HCT116 (cell line): ENCODE measurements at regions not wholly inside any gene's neighbourhood (a gene's known extent, or its start where the extent isn't known, plus 50 kb on each side); places are given as distances from the start of the nearest gene placed in this dataset.

ENCODE experiments used
- EZH2 ChIP-seq: fragments of 200-600 bp; sonication (generic); IDR thresholded peaks from 2 replicates; pipeline ENCODE4 v1.6.1; 2017; ENCODE audit warnings: antibody characterized with exemption, mixed run types
- POLR2AphosphoS5 ChIP-seq: IDR thresholded peaks from 2 replicates; pipeline ENCODE4 v1.6.1; 2011; ENCODE audit warnings: mild to moderate bottlenecking, low read depth, low read length, moderate library complexity
- ZNF274 ChIP-seq: fragments of 200-500 bp; sonication (Bioruptor generic); IDR thresholded peaks from 2 replicates; pipeline ENCODE4 v1.6.1; 2014; ENCODE audit warnings: mild to moderate bottlenecking, low read depth, low read length, inconsistent platforms
- TF ChIP-seq, protein P1 (sequence below): IDR thresholded peaks from 2 replicates; pipeline ENCODE4 v1.6.1; 2012

DNA sequence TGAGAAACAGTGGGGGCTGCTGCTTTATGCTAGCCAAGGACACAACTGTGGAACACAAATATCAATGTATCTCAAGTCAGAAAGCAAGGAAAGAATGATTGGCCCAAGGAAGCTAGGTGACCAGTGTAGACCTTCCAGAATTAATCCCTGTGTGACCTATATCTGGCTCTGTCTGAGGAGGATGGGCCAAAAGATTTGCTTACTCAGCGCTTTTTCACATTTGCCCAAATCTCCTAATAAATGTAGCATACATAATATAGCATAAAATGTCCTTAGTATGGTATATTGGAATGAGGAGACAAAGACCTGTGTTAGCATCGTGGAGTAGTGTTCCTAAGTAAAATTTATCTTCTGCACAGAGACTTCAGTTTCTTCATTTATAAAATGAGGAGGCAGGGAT, 66.7 kb upstream of the NT5C1B start:
- TF ChIP-seq, protein P1, sequence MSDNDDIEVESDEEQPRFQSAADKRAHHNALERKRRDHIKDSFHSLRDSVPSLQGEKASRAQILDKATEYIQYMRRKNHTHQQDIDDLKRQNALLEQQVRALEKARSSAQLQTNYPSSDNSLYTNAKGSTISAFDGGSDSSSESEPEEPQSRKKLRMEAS: no peak
- TF ChIP-seq ZNF274 (no peak), EZH2 (no peak), POLR2AphosphoS5 (no peak)
